ENCODE measurements at regions not wholly inside any gene's neighbourhood (a gene's known extent, or its start where the extent isn't known, plus 50 kb on each side); places are given as distances from the start of the nearest gene placed in this dataset.
"Not testable (repeated sequence)": the region's sequence is repeated elsewhere in the genome, so short reads cannot be mapped to it uniquely, and the experiment has no call there.

GRCh38 chr7:136405931-136406777 is 429.0 kb upstream of the MTPN start:
- DNase-seq (ENCODE audit: low read depth) = no peak

DNA sequence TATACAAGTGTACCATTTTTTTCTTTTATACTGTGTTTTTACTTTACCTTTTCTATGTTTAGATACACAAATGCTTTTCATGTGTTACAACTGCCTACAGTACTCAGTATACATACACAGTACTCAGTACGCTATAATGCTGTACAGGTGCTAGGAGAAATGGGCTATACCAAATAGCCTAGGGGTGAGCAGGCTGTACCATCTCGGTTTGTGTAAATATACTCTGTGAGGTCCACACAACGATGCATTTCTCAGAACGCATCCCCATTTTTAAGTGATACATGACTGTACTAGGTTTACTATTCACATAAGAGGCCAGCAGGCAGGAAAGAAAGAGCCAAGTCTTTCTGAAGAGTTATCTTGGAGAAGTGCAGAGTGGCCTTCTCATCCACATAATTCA is 426.4 kb upstream of the MTPN start:
- DNase-seq (ENCODE audit: low read depth) = no peak

GRCh38 chr7:136400877-136401276 is 423.7 kb upstream of the MTPN start:
- no peak for DNase-seq (ENCODE audit: low read depth)

DNA sequence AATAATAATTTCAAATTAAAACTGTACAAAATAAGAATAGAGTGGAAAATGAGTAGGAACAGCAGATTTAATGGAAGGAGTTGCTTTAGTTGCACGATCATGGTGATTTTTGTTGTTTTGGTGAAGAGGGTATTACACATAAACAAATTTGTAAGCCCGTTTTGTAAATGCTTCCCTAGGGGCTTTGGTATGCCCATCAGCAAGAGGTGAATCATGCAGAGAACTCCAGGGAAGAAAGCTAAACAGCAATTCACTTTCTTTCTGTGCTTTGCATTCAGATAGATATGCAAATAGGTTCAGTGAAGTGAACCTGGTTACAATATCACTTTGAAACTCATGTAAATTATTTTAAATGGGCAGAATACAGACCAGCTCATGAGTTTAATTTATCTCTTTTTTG is 422.2 kb upstream of the MTPN start:
- DNase-seq (ENCODE audit: low read depth) = no peak

DNA sequence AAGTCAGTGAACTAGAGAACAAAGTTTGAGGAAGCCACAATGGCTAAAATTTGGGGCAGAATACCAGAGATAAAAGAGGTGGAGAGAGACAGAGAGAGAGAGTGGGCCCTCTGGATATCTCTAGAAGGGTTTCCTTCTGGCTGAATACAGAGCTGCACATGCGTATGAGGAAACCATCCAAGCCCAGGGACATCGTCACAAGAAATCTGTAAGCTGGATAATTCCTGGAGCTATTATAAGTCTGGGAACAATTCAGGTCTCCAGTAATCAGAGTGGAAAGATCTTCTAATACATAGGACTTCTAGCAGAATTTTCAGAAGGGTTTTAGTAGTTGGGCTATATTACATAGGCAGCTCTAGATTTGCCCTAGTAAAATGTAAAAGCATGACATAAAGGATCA is 415.7 kb upstream of the MTPN start:
- DNase-seq (ENCODE audit: low read depth) = no peak

GRCh38 chr7:136391371-136391770 is 414.2 kb upstream of the MTPN start:
- no peak for DNase-seq (ENCODE audit: low read depth)

- no peak for DNase-seq (ENCODE audit: low read depth)
Measured at GRCh38 chr7:136389933-136390332, 412.8 kb upstream of the MTPN start.

DNA sequence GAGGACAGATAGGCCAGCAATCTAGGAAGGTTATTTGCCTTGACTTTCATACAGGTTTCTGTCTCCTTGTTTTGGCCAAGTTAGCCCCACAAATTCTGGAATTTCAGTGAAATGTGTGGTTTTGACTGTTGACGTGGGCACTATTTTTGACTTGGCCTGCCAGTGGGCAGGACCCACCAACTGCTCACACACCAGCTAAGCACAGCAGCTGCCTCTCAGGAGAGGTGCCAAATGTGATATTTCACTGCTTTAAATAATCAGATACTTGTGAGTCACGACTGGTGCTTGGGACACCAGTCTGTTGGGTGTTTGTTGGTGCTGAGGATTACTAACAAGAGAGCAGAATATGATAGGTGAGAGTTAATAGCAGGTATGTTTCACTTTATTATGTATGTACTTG is 409.7 kb upstream of the MTPN start:
- no peak for DNase-seq (ENCODE audit: low read depth)

GRCh38 chr7:136371409-136371808 is 394.2 kb upstream of the MTPN start:
- not testable (repeated sequence) for DNase-seq (ENCODE audit: low read depth)

DNA sequence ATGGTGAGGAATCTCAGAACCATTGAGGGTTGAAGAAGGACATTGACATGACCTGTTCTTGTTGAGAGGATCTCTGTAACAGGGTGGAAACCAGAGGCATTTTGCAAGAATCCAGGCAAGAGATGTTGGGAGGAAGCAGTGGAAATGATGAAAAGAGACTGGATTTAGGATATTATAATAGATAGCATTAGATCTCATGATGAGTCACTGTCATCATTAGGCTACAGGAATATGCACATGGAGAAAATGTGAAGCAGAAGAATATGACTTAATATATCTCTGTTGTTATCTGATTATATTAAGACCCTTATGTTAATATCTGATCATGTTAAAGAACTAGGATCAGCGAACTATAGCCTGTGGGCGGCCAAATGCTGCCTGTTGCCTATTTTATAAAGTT is 393.0 kb upstream of the MTPN start:
- DNase-seq (ENCODE audit: low read depth) = no peak

- DNase-seq (ENCODE audit: low read depth) = no peak
Measured at GRCh38 chr7:136369225-136369624, 392.1 kb upstream of the MTPN start.

GRCh38 chr7:136359333-136359903 is 382.3 kb upstream of the MTPN start:
- DNase-seq (ENCODE audit: low read depth) = no peak

DNA sequence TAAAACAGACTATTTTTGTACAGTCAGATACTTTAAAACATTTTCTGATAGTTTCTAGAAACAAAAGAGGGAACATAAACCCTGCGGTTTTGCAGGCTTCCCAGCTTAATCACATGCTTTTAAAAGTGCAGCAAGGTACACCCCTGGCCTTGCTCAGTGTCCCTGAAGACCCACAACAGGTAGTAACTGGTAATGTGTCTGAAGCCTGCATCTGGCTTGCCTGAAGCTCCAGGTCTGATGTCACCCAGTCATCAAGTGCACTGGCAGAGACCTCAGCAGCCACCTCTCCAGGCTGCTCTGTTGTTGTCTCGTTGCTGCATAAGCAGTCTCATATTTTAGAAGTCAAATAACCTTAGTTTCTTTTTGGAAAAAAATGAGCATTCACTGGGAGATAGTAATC is 376.1 kb upstream of the MTPN start:
- DNase-seq (ENCODE audit: low read depth) = no peak

- no peak for DNase-seq (ENCODE audit: low read depth)
Measured at GRCh38 chr7:136348542-136349192, 371.5 kb upstream of the MTPN start.

- no peak for DNase-seq (ENCODE audit: low read depth)
Measured at GRCh38 chr7:136348142-136348541, 371.0 kb upstream of the MTPN start.

DNA sequence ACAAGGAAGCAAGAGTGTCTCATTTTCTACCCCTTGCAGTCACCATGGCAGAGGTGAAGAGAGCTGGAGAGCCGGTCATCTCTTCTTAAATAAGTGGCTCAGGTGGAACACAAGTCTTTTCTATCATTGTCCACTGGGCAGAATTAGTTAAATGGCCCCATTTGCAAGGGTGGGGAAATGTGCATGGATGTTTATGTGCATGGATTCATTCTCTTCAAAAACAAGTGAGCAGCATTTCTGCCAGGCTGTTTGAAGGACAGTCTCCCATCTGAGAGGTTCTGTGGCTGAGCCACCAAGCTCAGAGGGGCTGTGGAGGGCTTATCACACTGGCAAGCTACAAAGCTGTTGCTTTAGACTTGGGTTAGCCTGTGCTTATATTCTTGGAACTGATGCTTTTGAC is 370.3 kb upstream of the MTPN start:
- no peak for DNase-seq (ENCODE audit: low read depth)

- no peak for DNase-seq (ENCODE audit: low read depth)
Measured at GRCh38 chr7:136342251-136342650, 365.1 kb upstream of the MTPN start.

- DNase-seq (ENCODE audit: low read depth) = no peak
Measured at GRCh38 chr7:136339464-136339863, 362.3 kb upstream of the MTPN start.

- no peak for DNase-seq (ENCODE audit: low read depth)
Measured at GRCh38 chr7:136336932-136337331, 359.8 kb upstream of the MTPN start.

DNA sequence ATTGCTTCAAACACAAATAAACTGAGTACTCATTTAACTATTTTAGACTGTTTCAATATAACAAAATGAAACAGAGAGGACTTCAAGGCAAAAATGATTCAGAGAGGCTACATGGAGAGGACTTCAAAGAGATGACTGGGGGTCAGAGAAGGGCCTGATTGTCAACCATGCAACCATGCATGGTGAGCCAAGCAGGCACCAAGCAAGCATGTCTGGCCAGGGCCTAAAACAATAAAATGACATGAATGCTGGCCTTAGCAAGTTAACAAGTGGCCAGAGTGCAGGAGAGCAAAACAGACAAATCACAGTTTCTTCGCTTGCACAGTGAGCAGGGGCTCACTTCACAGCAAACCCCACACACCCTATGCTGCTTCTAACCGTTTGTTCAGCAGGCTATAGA is 356.5 kb upstream of the MTPN start:
- DNase-seq (ENCODE audit: low read depth) = no peak

DNA sequence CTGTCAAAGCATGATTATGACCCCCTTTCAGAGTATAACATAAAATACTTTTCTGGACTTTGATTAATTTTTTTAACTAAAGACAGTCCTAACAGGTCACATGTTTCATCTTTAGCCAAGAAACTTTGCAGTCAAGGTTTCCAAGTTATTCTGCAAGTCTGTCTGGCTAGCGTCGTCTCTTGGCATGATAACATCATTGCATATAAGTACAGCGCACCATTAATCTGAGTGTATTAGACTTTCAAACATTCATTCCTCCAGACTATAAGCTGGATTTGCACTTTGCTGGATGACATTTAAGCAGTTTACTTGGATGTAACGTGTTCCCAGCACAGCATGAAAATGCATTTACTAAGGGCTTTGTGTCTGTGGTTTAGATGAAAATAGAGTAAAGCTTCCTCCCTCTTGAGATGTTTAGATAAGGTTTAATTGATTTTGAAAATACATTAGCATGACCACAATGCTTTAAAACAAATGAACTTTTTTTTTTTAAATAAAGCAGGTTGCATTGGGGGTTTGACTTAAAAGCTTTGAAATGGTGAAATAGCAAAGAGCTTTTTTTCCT is 349.0 kb upstream of the MTPN start:
- DNase-seq (ENCODE audit: low read depth) = no peak

- no peak for DNase-seq (ENCODE audit: low read depth)
Measured at GRCh38 chr7:136325578-136325977, 348.4 kb upstream of the MTPN start.

GRCh38 chr7:136325027-136325426 is 347.9 kb upstream of the MTPN start:
- no peak for DNase-seq (ENCODE audit: low read depth)

Measured in stimulated activated CD8-positive, alpha-beta memory T cell treated with anti-CD3 and anti-CD28 coated beads, Interleukin-4, amount 100 ng/mL, for 24 hours (primary cell).